ENCODE measurements at regions not wholly inside any gene's neighbourhood (a gene's known extent, or its start where the extent isn't known, plus 50 kb on each side); places are given as distances from the start of the nearest gene placed in this dataset.

DNA sequence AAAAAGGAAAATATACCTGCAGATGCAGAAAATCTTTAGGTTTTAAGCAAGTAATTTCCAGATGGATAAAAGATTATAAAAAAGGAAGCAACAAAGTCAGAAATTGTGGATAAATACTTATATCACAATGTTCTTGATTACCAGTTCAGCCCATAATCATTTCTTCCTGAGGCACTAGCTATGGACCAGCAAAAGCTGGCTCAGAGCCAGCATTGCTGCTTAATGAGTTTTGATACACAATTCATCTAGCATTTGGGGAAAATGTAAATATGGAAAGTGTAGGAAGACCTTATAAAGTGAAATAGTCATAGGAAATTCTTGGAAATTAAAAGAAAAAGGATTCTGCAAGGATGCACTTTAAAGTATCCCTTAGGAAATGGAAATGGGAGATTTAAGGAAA, 168.3 kb upstream of the GBE1 start:
- H2AFZ ChIP-seq (ENCODE audit: low read depth, low read length) = no peak overlapping the region
- no peak overlapping the region for H2BK12ac ChIP-seq (ENCODE audit: low read length in 2 of 2)
- H3K27me3 ChIP-seq (ENCODE audit: control insufficient read depth in 1 of 2, insufficient read depth in 1 of 2, low read length in 2 of 2) = no peaks in the 10 kb centered on the region
- no peak overlapping the region for H2AK5ac ChIP-seq (ENCODE audit: low read length, severe bottlenecking)
- DNase-seq = no peak
- no peak overlapping the region for H2BK15ac ChIP-seq (ENCODE audit: low read depth, poor library complexity, severe bottlenecking)
- no peak overlapping the region for H3K4me2 ChIP-seq (ENCODE audit: low read length, poor library complexity, severe bottlenecking)
- H3K27ac ChIP-seq (ENCODE audit: low read length, poor library complexity, severe bottlenecking) = no peak overlapping the region
- H4K91ac ChIP-seq (ENCODE audit: low read length) = no peak overlapping the region
- no peak overlapping the region for H2BK5ac ChIP-seq (ENCODE audit: low read depth, low read length, poor library complexity, severe bottlenecking)
- H3K36me3 ChIP-seq (ENCODE audit: control insufficient read depth in 1 of 2, insufficient read depth in 2 of 2, low read depth in 1 of 2, low read length in 2 of 2) = no peaks in the 10 kb centered on the region
- H3K4me1 ChIP-seq (ENCODE audit: control insufficient read depth, insufficient read depth, low read depth, low read length) = no peaks in the 10 kb centered on the region
- H3K79me1 ChIP-seq (replicated peaks; ENCODE audit: low read length, poor library complexity, severe bottlenecking) = no peaks in the 10 kb centered on the region
- no peak overlapping the region for H3K18ac ChIP-seq (ENCODE audit: low read depth in 1 of 2, low read length in 2 of 2)
- no peak overlapping the region for H3K4me3 ChIP-seq (ENCODE audit: insufficient read depth in 1 of 2, low read depth in 1 of 2, low read length in 2 of 2)
- no peak overlapping the region for H2BK120ac ChIP-seq (ENCODE audit: low read depth, low read length)
- no peak overlapping the region for H3K4ac ChIP-seq (ENCODE audit: low read depth in 1 of 2, low read length in 2 of 2)
- no peaks in the 10 kb centered on the region for H3K9me3 ChIP-seq (ENCODE audit: control insufficient read depth, low read length)
- H4K8ac ChIP-seq (ENCODE audit: low read length) = no peak overlapping the region
- H3K23ac ChIP-seq (ENCODE audit: low read length in 2 of 2) = no peak overlapping the region
- no peak overlapping the region for H3K14ac ChIP-seq (ENCODE audit: low read length in 2 of 2)
- H3K9ac ChIP-seq (ENCODE audit: low read length) = no peak overlapping the region

- H3K27me3 ChIP-seq (ENCODE audit: control insufficient read depth in 1 of 2, insufficient read depth in 1 of 2, low read length in 2 of 2) = no peaks in the 10 kb centered on the region
- no peak overlapping the region for H3K4me3 ChIP-seq (ENCODE audit: insufficient read depth in 1 of 2, low read depth in 1 of 2, low read length in 2 of 2)
- no peak overlapping the region for H3K9ac ChIP-seq (ENCODE audit: low read length)
- H3K9me3 ChIP-seq (ENCODE audit: control insufficient read depth, low read length) = no peaks in the 10 kb centered on the region
- H2BK5ac ChIP-seq (ENCODE audit: low read depth, low read length, poor library complexity, severe bottlenecking) = no peak overlapping the region
- H3K18ac ChIP-seq (ENCODE audit: low read depth in 1 of 2, low read length in 2 of 2) = no peak overlapping the region
- no peaks in the 10 kb centered on the region for H3K36me3 ChIP-seq (ENCODE audit: control insufficient read depth in 1 of 2, insufficient read depth in 2 of 2, low read depth in 1 of 2, low read length in 2 of 2)
- no peaks in the 10 kb centered on the region for H3K79me1 ChIP-seq (replicated peaks; ENCODE audit: low read length, poor library complexity, severe bottlenecking)
- H3K4me2 ChIP-seq (ENCODE audit: low read length, poor library complexity, severe bottlenecking) = no peak overlapping the region
- WGBS = no CpG with 5 or more reads among the region's 1 CpG
- H4K91ac ChIP-seq (ENCODE audit: low read length) = no peak overlapping the region
- H2AK5ac ChIP-seq (ENCODE audit: low read length, severe bottlenecking) = no peak overlapping the region
- H3K14ac ChIP-seq (ENCODE audit: low read length in 2 of 2) = no peak overlapping the region
- H3K27ac ChIP-seq (ENCODE audit: low read length, poor library complexity, severe bottlenecking) = no peak overlapping the region
- H2BK12ac ChIP-seq (ENCODE audit: low read length in 2 of 2) = no peak overlapping the region
- no peak overlapping the region for H3K4ac ChIP-seq (ENCODE audit: low read depth in 1 of 2, low read length in 2 of 2)
- no peak overlapping the region for H3K23ac ChIP-seq (ENCODE audit: low read length in 2 of 2)
- H2AFZ ChIP-seq (ENCODE audit: low read depth, low read length) = no peak overlapping the region
- no peak overlapping the region for H2BK15ac ChIP-seq (ENCODE audit: low read depth, poor library complexity, severe bottlenecking)
- no peak for DNase-seq
- H2BK120ac ChIP-seq (ENCODE audit: low read depth, low read length) = no peak overlapping the region
- H3K4me1 ChIP-seq (ENCODE audit: control insufficient read depth, insufficient read depth, low read depth, low read length) = no peaks in the 10 kb centered on the region
- H4K8ac ChIP-seq (ENCODE audit: low read length) = no peak overlapping the region
Observed at GRCh38 chr3:81927811-81928210, 166.4 kb upstream of the GBE1 start.

DNA sequence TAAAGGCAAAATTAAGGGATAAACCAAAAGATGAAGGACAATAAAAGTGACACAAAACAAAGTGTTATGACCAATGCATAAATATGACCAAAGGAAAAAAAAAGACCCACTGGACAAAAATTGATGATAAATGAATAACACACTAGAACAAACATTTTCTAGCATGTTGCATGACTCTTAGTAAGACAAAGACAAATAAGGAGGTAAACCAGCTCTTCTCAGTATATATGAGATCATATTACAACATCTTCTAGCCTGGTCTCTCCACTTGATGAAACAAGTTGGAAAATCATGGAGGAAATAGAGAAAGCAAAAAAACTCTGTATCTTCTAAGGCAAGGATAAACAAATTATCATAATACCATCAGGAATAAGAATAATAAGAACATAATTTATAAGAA, 163.9 kb upstream of the GBE1 start:
- no peak overlapping the region for H2BK5ac ChIP-seq (ENCODE audit: low read depth, low read length, poor library complexity, severe bottlenecking)
- DNase-seq = no peak
- H3K4ac ChIP-seq (ENCODE audit: low read depth in 1 of 2, low read length in 2 of 2) = no peak overlapping the region
- H3K9me3 ChIP-seq (ENCODE audit: control insufficient read depth, low read length) = no peaks in the 10 kb centered on the region
- no peak overlapping the region for H2BK120ac ChIP-seq (ENCODE audit: low read depth, low read length)
- no peak overlapping the region for H3K18ac ChIP-seq (ENCODE audit: low read depth in 1 of 2, low read length in 2 of 2)
- no peaks in the 10 kb centered on the region for H3K4me1 ChIP-seq (ENCODE audit: control insufficient read depth, insufficient read depth, low read depth, low read length)
- H3K9ac ChIP-seq (ENCODE audit: low read length) = no peak overlapping the region
- H3K27ac ChIP-seq (ENCODE audit: low read length, poor library complexity, severe bottlenecking) = no peak overlapping the region
- H3K4me2 ChIP-seq (ENCODE audit: low read length, poor library complexity, severe bottlenecking) = no peak overlapping the region
- no peak overlapping the region for H4K91ac ChIP-seq (ENCODE audit: low read length)
- H3K79me1 ChIP-seq (replicated peaks; ENCODE audit: low read length, poor library complexity, severe bottlenecking) = no peaks in the 10 kb centered on the region
- H2BK12ac ChIP-seq (ENCODE audit: low read length in 2 of 2) = no peak overlapping the region
- H3K23ac ChIP-seq (ENCODE audit: low read length in 2 of 2) = no peak overlapping the region
- no peak overlapping the region for H2AK5ac ChIP-seq (ENCODE audit: low read length, severe bottlenecking)
- H2BK15ac ChIP-seq (ENCODE audit: low read depth, poor library complexity, severe bottlenecking) = no peak overlapping the region
- H2AFZ ChIP-seq (ENCODE audit: low read depth, low read length) = no peak overlapping the region
- no peaks in the 10 kb centered on the region for H3K27me3 ChIP-seq (ENCODE audit: control insufficient read depth in 1 of 2, insufficient read depth in 1 of 2, low read length in 2 of 2)
- no peak overlapping the region for H4K8ac ChIP-seq (ENCODE audit: low read length)
- no peak overlapping the region for H3K4me3 ChIP-seq (ENCODE audit: insufficient read depth in 1 of 2, low read depth in 1 of 2, low read length in 2 of 2)
- no peaks in the 10 kb centered on the region for H3K36me3 ChIP-seq (ENCODE audit: control insufficient read depth in 1 of 2, insufficient read depth in 2 of 2, low read depth in 1 of 2, low read length in 2 of 2)
- no peak overlapping the region for H3K14ac ChIP-seq (ENCODE audit: low read length in 2 of 2)

DNA sequence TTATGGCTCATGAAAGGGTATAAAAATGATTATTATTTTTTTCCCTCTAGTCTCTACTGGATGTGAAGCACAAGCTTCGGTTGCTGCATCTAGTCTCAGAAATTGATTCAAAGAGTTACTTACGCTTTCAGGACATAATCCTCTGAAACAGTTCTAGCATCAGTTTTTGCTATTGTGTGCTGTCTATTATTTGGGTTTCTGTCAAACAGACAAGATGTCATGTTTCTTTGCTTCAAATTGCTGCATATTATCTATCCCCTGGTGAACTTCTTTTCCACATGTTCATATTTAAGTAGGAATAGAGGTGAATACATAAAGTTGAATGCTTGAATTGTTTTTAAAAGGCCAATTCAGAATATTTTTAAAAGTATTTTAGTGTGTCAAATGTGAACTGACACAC, 161.6 kb upstream of the GBE1 start:
- H3K27ac ChIP-seq (ENCODE audit: low read length, poor library complexity, severe bottlenecking) = no peak overlapping the region
- H2BK120ac ChIP-seq (ENCODE audit: low read depth, low read length) = no peak overlapping the region
- H3K4me1 ChIP-seq (ENCODE audit: control insufficient read depth, insufficient read depth, low read depth, low read length) = no peaks in the 10 kb centered on the region
- WGBS = 100% methylated on average over 2 of the region's 2 CpGs
- H2AK5ac ChIP-seq (ENCODE audit: low read length, severe bottlenecking) = no peak overlapping the region
- H2AFZ ChIP-seq (ENCODE audit: low read depth, low read length) = no peak overlapping the region
- no peak overlapping the region for H4K8ac ChIP-seq (ENCODE audit: low read length)
- H3K4me3 ChIP-seq (ENCODE audit: insufficient read depth in 1 of 2, low read depth in 1 of 2, low read length in 2 of 2) = no peak overlapping the region
- H3K4me2 ChIP-seq (ENCODE audit: low read length, poor library complexity, severe bottlenecking) = no peak overlapping the region
- no peaks in the 10 kb centered on the region for H3K36me3 ChIP-seq (ENCODE audit: control insufficient read depth in 1 of 2, insufficient read depth in 2 of 2, low read depth in 1 of 2, low read length in 2 of 2)
- no peak overlapping the region for H3K18ac ChIP-seq (ENCODE audit: low read depth in 1 of 2, low read length in 2 of 2)
- no peaks in the 10 kb centered on the region for H3K79me1 ChIP-seq (replicated peaks; ENCODE audit: low read length, poor library complexity, severe bottlenecking)
- no peak overlapping the region for H2BK15ac ChIP-seq (ENCODE audit: low read depth, poor library complexity, severe bottlenecking)
- no peak overlapping the region for H4K91ac ChIP-seq (ENCODE audit: low read length)
- no peak overlapping the region for H3K23ac ChIP-seq (ENCODE audit: low read length in 2 of 2)
- no peak overlapping the region for H2BK12ac ChIP-seq (ENCODE audit: low read length in 2 of 2)
- no peaks in the 10 kb centered on the region for H3K9me3 ChIP-seq (ENCODE audit: control insufficient read depth, low read length)
- H3K4ac ChIP-seq (ENCODE audit: low read depth in 1 of 2, low read length in 2 of 2) = no peak overlapping the region
- H2BK5ac ChIP-seq (ENCODE audit: low read depth, low read length, poor library complexity, severe bottlenecking) = no peak overlapping the region
- DNase-seq = no peak
- no peak overlapping the region for H3K14ac ChIP-seq (ENCODE audit: low read length in 2 of 2)
- H3K27me3 ChIP-seq (ENCODE audit: control insufficient read depth in 1 of 2, insufficient read depth in 1 of 2, low read length in 2 of 2) = no peaks in the 10 kb centered on the region
- H3K9ac ChIP-seq (ENCODE audit: low read length) = no peak overlapping the region

Data from mesenchymal stem cell (in vitro differentiated cells and primary cell).